GM12878 (cell line): ENCODE measurements at regions not wholly inside any gene's neighbourhood (a gene's known extent, or its start where the extent isn't known, plus 50 kb on each side); places are given as distances from the start of the nearest gene placed in this dataset.

Experiments
- KAT2A ChIP-seq: conservative IDR thresholded peaks from 2 replicates; pipeline ENCODE4 v1.6.1; 2011; ENCODE audit warnings: low read depth, low read length; ENCODE audit not compliant: control insufficient read depth
- NKRF ChIP-seq: fragments of 450-650 bp; conservative IDR thresholded peaks from 2 replicates; pipeline ENCODE4 v1.6.1; 2017; ENCODE audit warnings: mild to moderate bottlenecking, moderate library complexity

- TF ChIP-seq KAT2A (no peak), NKRF (no peak)
Observed at GRCh38 chr20:12894089-12894488, 114.7 kb upstream of the SPTLC3 start.
